Muscle of back (tissue), 3 donors: ENCODE measurements at regions not wholly inside any gene's neighbourhood (a gene's known extent, or its start where the extent isn't known, plus 50 kb on each side); places are given as distances from the start of the nearest gene placed in this dataset.

ENCODE experiments used
- DNase-seq, 3 donors: peaks; one replicate each; pipeline versions ENCODE4 v3.0.0 to v3.0.0-alpha.2; 2013

GRCh38 chr1:243916160-243916559, 66.1 kb upstream of the AKT3 start:
- no peak for DNase-seq

- no peak for DNase-seq
Observed at GRCh38 chr1:243912347-243912746, 62.3 kb upstream of the AKT3 start.

GRCh38 chr1:243910607-243911006, 60.6 kb upstream of the AKT3 start:
- DNase-seq, result no peak

- DNase-seq, result peak in 2 of 3 donors; percentile 28 to 51
Observed at GRCh38 chr1:243903895-243904294, 53.9 kb upstream of the AKT3 start.

- DNase-seq, result no peak
Observed at GRCh38 chr1:243903041-243903440, 53.0 kb upstream of the AKT3 start.

GRCh38 chr1:243902100-243902499, 52.1 kb upstream of the AKT3 start:
- DNase-seq, result no peak
